GM18867 (cell line): ENCODE measurements at regions not wholly inside any gene's neighbourhood (a gene's known extent, or its start where the extent isn't known, plus 50 kb on each side); places are given as distances from the start of the nearest gene placed in this dataset.

Source experiments
- ATAC-seq: cut with Tn5 transposase; IDR thresholded peaks from one replicate; pipeline ENCODE4 v1.9.1; 2021; ENCODE audit warnings: mild to moderate bottlenecking, moderate library complexity; ENCODE audit not compliant: unreplicated experiment

DNA sequence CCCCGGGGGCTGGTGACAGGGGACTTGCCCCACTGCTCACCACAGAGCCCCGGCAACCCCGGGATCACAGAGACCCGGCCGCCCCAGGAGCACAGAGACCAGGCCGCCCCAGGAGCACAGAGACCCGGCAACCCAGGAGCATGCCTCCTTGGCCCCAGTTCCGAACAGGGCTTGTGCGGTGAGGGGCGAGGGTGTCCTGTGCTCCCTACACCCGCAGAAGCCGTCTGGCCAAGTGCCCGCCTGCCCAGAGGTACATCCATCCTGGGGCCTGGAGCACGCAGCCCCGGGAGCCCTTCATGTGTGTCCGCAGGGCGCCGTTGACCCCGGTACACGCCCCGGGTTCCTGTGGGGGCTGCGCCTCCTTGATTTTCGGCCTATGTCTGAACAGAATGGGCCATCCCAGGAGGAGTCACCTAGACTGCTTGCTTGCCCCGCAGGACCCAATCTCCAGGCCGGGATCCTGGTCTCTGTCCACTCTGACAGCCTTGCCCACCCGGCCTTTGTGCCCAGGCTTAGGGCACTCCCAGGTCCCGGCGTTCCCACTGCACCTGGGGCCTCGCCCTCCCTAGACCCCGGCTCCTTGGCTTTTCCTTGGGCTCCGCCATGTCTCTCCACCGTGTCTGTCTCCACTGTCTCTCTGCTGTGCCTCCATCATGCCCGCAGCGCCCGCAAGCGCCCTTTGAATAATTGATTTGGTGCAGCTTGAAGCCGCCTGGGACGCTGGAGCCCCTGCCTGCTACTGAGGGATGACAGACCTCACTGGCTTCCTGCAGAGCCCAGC lies 219.8 kb downstream of the ERMARD start:
- ATAC-seq = no peak

DNA sequence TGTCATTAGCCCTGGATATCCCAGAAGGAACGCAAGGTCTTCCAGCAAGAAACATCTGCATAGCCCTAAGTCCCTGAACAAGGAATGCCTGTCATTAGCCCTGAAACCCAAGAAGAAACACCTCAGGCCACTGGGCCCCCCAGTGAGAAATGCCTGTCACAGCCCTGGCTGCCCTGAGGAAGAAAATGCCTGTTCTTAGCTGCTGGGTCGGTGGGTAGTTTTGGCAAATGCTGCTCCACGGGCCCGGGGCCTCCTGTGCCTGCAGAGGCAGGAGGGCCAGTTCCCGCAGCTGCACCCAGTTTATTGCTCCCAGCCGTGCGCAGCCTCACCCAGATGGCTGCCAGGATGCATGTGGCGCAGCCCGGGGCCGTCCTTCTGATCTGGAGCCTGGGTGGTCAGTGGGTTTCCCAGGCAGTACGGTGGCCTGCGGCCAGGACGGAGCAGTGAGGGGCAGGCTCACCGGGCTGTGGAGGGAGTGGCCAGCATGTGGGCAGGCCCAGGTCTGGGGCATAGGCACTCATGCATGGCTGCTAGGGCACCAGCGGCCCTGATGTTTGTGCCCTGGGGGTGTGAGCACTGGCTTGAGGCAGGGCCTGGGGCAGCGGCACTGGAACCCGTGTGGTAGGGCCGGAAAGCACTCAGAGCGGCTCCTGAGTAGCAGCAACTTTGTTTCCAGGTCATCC lies 219.0 kb downstream of the ERMARD start:
- ATAC-seq = no peak

DNA sequence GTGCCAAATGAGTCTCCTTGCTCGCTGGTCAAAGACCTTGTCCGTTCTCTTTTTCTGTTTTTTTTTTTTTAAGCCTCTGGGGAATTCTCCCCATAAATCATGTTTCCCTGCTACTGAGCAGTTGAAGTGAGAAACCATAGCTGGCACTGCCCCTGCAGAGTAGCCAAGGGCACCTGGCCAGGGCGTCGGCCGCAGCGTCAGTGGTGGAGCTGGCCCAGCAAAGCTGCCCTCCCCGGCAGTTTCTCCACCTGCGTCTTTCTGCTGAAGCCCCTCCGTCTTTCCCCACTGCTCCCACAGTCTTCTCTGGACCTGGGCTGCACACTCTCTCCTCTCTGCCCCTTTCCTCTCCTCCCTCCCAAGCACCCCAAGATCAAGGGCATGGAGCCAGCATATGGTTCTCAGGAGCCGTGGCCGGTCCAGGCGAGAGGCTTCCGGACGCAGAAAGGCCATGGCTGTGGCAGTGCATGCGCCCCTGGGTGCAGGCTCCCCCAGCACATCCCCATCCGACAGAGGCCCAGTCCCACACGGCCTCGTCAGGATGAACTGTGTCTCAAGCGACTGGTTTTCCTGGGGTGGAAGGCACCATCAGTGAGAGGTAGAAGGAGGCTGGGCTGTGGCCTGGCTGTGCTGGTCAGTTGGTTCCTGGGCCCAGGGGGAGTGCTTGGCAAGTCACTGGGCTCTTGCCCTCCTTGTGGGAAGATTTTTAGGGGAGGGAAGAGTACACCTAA lies 218.1 kb downstream of the ERMARD start:
- ATAC-seq = no peak

DNA sequence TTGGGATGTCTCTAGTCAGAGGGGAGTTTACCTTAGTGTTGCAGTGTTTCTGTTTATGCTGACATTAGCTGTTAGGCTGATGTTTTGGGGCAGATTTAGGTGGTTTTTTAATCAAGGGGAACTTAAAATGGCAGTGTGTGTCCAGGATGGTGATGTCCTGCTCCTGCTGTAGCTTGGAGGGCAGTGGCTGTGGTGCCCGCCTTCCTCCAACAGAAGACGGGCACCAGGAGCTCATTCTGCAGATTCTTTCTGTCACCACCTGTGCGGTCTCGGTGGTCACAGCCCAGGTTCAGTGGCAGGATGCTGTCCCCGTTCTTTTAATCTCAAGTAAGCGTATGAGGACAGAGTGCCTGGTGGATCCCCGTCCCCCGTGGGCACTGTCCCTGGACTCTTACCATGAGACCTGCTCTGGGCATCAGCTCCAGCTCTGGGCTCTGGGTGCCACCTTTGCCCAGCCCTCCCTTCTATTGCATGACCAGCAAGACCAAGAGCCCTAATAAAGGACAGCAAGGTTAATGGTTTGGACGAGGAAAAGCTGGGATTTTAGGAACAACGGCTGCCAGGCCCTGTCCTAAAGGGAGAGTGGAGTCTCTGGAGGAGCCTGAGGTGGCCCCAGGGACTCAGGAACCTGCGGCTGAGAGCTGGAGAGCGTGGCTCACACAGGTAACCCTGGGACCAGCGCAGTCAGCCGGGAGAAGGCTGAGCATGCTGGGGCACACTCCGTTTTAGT lies 217.3 kb downstream of the ERMARD start:
- no peak for ATAC-seq

DNA sequence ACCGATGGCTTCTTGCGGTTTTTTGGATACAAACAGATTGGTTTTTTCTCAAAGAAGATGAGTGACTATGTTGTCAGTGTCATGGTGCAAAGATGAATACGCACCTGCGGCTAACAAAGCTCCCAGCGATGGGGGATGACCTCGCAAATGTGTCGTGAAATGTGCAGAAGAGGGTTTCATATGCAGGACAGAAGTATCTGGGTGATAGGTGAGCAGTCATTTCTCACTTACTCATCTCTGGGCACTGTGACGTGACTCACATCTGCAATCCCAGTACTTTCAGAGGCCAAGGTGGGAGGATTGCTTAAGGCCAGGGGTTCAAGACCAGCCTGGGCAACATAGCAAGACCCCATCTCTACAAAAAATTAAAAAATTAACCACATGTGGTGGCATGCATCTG lies 216.3 kb downstream of the ERMARD start:
- no peak for ATAC-seq

DNA sequence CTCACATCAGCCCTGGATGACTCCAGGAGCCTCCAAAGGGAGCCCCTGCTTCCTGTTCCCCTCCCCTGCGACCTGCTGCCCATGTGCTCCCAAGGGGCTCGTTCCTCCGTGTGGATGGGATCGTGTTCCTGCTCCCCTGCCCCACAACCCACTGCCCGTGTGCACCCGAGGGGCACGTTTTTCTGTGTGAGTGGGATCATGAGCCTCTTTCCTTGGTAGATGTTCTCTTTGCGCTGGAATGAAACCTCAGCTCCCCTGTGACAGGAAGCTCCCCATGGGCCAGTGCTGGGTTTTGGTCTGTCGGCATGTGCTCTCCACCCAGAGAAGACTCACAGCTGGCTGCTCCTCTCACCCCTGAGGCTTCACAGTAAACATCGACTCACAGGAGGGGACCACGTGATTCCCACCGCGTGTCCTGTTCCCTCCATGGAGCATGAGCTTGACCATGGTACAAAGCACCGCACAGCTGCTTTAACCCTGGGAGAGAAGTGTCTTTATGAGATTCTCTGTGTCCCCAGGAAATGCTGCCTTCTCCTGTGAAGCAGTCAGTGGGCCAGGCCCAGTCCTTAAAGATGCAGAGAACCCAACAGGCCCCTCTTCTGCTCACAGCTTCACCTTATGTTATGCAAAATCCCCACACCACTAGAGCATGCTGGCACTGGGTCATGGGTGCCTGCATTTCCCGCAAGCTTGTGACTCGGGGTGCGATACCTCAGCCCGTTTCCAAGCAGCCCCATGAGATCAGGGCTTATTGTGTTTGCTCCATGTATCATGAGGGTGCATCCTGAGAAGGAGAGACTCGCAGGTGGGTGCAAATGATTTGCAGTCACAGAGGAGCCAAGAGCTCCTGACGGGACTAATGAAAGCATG lies 215.1 kb downstream of the ERMARD start:
- ATAC-seq = no peak

DNA sequence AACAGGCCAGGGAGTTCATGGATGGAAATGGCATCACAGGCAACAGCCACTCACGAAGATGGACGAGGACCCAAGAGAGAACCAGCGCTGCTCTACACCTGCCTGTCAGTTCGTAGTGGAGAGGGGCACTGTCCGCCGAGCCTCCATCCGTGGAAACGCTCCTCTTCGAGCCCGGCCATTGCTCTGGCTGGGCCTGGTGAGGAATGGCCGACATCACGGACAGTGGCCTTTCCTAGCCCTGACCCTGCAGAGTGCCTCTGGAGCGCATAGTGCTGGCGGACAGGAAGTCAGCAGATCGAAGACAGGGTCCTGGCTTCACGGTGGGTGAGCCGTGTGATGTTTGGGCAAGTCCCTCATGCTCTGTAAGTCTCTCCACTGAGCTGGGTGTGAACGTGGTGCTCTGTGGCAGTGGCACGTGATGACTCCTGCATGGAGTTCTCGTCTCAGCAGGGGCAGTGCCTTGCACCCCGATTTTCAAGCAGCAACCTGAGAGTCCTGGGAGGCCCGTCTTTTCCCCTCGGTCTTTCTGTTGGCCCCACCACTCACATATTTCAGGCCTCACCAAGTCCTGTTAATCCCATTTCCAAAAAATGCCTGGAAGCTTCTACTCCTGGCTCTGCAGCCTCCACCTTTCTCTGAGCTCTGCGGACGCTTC lies 214.4 kb downstream of the ERMARD start:
- no peak for ATAC-seq

DNA sequence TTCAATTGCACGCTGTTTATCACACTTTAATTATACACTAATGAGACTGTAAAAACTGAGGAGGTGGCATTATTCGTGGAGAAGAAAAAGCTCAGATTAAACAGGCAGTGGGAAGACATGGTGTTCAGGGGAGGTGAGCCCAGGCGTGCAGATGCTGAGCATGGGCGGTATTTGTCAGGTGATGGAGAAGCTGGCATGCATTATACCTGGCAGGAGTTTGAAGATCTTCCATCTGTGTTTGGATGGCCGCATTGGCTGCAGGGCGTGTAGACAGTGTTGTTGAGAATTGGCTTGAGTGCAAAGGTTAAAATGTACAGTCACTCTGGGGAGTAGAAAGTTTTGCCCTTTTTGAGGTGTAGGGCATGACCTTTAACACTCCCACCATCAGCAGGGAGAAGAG lies 213.8 kb downstream of the ERMARD start:
- ATAC-seq = no peak

DNA sequence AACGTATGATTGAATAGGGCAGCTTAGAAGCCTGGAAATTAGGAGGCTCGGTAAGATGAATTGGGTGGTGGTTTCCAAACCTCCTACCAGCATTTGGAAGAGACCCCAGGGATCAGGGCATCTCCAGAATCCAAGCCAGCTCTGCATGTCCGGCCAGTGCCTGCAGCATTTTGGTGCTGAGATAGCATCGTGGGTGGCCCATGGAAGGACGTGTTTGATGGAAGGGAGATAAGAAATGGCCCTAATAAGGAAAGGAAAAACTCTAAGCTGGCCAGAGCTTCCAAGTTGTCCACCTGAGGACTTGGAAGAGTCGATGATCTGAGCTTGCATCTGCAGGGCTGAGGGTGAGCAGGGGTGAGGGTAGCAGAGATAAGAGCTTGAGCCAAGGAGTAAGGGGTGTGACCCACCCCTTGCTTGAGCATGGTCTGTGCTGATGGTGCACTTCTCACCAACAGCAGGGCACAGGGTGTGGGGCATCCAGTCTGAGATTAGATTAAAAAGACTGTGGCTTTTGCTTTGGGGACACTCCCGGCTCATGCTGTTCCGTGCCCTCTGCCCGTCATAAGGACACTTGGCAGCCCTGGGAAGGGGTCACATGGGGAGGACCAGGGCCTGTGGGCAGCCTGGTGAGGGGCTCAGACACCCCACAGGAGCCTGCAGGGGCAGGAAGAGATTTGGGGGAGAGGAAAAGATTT lies 213.2 kb downstream of the ERMARD start:
- no peak for ATAC-seq

DNA sequence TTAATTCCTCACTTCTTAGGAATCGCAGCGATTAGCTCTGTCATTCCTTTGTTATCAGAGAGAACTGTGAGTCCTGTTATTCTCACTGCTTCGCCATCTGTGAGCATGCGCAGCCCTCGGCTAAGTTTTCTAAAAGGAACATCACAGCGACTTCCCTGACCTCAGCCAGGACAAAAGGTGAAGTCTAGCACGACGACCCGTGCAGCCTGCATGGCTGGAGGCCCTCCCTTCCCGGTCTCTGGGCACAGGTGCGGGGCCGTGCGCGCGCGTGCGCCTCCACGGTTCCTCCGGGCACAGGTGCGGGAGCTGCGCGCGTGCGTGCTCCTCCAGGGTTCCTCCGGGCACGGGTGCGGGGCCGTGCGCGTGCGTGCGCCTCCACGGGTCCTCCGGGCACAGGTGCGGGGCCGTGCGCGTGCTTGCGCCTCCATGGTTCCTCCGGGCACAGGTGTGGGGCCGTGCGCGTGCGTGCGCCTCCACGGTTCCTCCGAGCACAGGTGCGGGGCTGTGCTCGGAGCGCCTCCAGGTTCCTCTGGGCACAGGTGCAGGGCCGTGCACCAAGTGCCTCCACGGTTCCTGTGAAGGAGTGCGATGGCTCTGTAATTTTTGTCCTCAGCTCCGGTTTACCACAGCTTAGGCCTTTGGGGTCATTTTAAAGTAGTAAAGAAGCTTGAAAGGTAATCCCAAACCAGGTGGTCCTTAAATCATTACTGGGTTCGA lies 212.3 kb downstream of the ERMARD start:
- no peak for ATAC-seq

DNA sequence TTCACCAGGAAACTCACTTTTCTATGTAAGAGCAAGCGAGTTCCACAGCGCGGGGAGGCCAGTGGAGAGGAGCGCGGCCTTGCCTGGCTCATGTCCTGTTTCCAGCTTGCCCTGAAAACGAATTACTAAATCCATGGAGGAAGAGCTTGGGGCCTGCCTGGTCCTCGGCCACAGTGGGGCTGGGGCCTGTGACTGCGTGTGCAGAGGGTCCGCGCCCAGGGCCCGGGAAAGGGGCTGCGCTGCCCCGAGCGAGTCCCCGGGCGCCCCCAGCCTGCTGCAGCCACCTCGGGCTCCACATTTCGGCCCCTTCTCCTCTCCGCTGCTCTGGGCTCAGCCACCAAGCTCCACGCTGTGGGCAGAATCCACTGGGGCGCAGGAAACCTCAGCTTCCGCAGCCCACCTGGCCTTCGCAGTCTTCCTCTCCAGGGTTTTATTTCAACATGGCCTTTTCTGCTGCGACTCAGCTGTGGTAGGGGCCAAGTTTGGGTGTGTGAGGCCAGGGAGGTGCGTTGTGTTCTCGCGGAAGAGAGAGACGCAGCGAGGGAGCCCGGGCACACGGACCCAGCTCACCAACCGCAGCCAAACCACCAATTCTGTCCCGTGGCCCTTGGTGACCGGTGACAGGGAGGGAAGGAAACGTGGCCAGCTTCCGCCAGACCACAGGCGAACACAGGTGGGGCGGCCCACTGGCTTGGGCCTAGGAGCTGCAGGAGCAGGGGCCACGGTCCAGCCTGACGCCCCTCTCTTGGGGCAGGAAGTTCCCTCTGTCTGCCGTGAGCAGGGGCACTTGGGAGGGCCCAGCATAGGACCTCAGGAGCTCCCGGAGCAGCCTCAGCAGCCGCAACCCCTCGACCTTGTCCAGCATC lies 211.4 kb downstream of the ERMARD start:
- ATAC-seq = no peak

DNA sequence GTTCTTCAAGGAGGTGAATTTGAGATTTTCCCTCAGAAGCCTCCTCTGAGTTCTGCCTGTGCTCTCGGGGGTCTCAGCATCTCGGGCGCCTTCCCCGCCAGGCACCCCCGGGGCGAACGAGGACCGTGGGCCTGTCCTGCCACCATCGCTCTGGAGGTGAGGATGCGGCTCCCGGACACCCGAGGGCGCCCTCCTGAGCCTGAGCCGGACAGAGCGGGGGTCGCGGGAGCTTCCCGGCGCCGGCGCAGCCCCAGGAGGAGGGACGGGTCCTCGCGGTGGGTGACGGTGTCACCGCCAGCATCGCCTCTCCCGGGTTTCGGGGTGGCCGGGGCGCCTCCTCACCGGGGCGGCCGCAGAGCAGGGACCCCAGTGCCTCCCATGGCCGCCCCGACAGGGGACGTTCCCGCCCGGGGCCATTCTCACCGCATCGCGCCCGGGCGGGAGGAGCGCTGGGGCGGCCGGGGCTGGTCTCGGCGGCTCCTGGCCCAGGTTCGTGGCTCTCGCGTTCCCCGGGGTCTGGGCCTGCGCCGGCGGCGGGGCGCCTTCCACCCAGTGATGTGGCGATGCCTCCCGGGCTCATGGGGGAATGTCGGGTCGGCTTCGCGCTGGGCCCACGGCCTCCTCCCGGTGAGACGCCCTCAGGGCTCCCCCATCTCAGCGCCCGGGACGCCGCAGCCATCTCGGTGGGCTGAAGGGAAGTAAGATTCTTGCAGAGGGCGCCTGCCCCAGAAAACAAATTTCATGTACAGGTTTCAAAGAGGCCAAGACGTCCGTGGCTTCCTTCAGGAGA lies 210.5 kb downstream of the ERMARD start:
- ATAC-seq = no peak

DNA sequence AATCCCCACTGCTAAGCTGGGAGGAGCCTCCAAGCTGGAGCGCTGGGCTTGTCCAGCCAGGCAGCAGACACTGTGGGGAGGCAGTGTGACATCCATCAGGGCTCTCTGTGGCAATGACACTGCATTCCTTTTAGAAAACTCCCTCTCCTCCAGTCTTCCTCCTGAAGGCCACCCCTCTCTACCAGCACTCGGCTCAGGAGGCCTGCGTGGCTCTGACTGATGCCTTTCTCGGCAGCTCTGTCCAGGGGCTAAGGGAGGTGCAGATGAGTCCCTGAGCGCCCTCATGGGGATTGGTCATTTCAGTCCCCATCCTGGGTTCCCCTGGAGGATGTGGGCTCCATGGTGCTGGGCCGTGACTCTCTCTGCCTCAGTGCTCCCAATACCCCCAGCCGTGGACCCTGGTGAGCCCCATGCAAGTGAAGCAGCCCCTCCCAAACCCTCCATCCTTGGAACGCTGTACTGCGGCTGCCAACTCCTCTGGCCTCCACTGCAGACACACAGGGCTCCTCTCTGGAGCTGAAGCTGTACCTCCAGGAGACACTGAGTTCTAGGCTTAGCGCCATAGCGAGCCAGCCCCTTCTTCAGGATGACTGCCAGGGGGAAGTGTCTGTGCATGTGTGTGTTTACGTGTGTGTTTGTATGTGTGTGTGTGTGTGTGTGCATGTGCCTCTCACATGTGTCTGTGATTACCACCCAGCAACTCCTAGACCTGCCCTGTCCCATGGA lies 209.6 kb downstream of the ERMARD start:
- ATAC-seq = no peak

DNA sequence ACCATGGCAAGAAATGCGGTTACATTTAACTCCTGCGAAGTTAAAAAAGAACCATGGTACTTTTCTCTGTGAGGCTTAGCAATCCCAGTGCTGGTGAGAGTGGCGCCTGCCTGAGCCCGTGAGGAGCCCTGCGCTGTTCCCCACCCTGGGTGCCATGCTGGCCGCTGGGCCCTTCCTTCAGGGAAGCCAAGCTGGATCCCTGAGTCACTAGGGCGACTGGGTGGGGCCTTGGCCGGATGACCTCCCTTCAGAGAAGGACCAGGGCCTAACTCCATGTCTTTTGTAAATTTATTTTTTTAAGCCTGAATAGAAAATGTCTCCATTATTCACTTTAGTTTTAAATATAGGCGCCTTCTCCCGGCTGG lies 209.1 kb downstream of the ERMARD start:
- no peak for ATAC-seq

DNA sequence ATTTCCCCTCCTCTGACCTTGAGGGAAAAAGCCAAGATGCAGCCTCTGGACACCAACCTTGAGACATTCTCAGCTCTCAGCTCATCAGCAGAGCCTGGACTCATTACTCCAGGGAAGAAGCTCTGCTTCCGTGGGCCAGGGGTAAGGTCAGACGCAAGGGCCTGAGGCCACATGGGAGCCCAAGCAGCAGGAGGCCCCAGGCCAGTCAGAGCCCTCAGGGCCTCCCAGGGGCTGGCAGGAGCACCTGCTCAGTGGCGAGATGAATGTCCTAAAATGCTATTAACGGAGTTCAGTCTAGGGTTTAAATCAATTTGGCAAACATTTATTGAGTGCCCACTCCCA lies 208.6 kb downstream of the ERMARD start:
- no peak for ATAC-seq
